ENCODE measurements at regions not wholly inside any gene's neighbourhood (a gene's known extent, or its start where the extent isn't known, plus 50 kb on each side); places are given as distances from the start of the nearest gene placed in this dataset.
"Not testable (repeated sequence)": the region's sequence is repeated elsewhere in the genome, so short reads cannot be mapped to it uniquely, and the experiment has no call there.

DNA sequence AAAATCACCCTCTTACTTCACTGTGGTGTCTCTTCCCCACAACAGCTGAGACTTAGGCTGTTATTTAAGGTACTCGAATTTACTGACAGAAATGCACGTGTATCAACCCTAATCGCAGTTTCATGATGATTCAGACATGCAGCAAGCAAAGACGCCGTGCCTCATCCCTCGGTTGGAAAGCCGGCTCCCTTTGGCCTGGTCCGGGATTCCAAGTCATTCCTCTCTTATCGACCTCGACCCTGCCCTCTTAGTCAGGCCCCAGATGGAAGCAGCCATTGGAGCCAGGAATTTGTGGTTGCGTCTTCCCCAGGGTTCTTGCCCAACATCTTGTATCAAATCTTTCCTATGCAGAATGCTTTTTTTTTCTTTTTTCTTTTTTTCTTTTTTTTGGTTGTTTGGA, 229.5 kb downstream of the GATA3 start:
- TF ChIP-seq, protein P1, sequence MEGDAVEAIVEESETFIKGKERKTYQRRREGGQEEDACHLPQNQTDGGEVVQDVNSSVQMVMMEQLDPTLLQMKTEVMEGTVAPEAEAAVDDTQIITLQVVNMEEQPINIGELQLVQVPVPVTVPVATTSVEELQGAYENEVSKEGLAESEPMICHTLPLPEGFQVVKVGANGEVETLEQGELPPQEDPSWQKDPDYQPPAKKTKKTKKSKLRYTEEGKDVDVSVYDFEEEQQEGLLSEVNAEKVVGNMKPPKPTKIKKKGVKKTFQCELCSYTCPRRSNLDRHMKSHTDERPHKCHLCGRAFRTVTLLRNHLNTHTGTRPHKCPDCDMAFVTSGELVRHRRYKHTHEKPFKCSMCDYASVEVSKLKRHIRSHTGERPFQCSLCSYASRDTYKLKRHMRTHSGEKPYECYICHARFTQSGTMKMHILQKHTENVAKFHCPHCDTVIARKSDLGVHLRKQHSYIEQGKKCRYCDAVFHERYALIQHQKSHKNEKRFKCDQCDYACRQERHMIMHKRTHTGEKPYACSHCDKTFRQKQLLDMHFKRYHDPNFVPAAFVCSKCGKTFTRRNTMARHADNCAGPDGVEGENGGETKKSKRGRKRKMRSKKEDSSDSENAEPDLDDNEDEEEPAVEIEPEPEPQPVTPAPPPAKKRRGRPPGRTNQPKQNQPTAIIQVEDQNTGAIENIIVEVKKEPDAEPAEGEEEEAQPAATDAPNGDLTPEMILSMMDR (IDR thresholded peaks at IDR 0.05; ENCODE audit: low read length, missing control alignments) = no peak
- H3K4me3 ChIP-seq (replicated peaks; ENCODE audit: low read depth, low read length) = no peak overlapping the region
- DNase-seq (ENCODE audit: low read depth) = peak; percentile 95

DNA sequence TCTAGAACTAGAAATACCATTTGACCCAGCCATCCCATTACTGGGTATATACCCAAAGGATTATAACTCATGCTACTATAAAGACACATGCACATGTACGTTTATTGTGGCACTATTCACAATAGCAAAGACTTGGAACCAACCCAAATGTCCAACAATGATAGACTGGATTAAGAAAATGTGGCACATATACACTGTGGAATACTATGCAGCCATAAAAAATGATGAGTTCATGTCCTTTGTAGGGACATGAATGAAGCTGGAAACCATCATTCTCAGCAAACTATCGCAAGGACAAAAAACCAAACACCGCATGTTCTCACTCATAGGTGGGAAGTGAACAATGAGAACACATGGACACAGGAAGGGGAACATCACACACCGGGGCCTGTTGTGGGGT, 231.5 kb downstream of the GATA3 start:
- DNase-seq (ENCODE audit: low read depth) = not testable (repeated sequence)

DNA sequence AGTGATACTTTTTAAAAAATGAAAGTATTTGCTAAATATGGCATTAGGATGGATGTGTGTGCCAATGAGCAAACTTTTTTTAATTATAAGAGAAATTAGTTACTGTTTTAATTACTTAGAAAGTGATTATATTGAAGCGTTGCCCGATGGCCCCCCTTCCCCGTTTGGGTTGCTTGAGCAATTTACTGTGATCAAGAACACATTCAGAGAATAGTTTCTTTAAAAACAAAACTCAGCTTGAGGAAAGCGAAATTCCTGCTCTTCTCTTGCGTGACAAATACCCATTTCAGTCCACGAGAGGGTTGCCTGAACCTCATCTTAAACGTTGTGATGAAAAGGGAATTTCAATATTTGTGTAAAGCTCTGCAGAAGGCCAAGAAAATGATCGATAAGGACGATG, 234.1 kb downstream of the GATA3 start:
- no peak for DNase-seq (ENCODE audit: low read depth)
- H3K4me3 ChIP-seq (replicated peaks; ENCODE audit: low read depth, low read length) = no peak overlapping the region
- TF ChIP-seq, protein P1 (IDR thresholded peaks at IDR 0.05; ENCODE audit: low read length, missing control alignments) = no peak

More for the DNA sequence above, 231.5 kb downstream of the GATA3 start:
- not testable (repeated sequence) for H3K4me3 ChIP-seq (replicated peaks; ENCODE audit: low read depth, low read length)

DNA sequence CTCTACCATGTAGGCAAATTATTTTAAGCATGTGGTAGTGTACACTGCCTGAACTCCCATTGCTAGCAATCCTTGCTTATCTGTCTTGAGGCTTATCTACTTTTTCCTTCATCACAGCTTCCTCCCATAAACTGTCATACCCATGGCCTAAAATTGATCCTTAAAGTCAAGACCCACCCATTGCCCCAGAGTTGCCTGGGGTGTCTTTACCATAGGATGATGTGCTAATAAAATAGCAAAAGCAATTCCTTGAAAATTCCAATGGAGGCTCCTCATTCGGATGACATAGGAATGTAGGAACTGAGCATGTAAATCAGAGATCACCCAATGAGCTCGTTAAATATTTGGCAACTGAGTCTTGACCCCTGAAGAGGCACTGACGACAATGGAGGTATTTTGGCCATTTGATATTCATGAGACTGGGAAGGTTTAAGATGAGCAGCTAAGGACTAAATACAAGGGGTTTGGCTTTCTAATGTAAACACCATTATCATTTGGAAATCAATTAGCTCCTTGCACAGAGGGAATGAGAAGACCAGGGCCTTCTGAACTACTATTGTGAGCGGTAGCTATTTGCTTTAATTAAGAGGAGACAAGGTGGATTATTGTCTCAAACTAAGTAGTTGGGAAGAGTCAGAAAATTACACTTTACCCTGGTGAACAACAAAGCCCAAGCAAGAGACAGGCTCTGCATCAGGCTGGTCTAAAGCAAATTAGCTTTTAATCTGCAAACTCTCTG, 234.9 kb downstream of the GATA3 start:
- TF ChIP-seq, protein P1 (IDR thresholded peaks at IDR 0.05; ENCODE audit: low read length, missing control alignments) = no peak
- H3K4me3 ChIP-seq (replicated peaks; ENCODE audit: low read depth, low read length) = no peak overlapping the region
- DNase-seq (ENCODE audit: low read depth) = no peak

DNA sequence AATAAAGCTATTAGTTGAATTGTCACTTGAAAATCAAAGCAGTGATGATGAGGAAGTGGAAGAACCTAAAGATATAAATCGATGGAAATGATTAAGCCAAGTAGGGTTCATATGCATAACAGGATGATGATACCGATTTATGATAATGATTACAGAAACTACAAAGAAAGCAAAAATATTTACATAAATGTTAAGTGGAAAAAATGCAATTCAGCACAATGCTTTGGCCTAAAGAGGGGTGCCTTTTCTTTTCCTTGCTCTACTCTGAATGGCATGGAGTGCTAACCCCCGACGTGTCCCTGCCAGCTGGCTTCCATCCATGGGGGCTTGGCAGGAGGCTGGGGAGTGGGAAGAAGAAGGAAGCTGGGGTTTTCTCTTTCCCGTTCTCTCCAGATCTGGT, 240.3 kb downstream of the GATA3 start:
- no peak for DNase-seq (ENCODE audit: low read depth)
- TF ChIP-seq, protein P1 (IDR thresholded peaks at IDR 0.05; ENCODE audit: low read length, missing control alignments) = no peak
- no peak overlapping the region for H3K4me3 ChIP-seq (replicated peaks; ENCODE audit: low read depth, low read length)

DNA sequence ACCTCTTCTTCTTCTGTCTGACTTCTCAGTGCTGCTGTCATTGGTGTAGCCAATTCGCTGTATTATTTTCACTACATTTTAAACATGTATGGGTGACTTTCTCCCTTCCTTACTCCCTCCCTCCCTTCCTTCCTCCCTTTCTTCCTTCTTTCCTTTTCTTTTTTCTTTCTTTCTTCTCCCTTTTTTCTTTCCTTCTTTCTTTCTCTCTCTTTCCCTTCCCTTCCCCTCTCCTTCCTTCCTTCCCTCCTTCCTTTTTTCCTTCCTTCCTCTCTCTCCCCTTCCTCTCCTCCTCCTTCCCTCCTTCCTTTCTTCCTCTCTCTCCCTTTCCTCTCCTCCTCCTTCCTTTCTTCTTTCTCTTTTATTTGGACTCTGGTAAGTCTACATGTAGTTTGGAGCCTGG, 240.8 kb downstream of the GATA3 start:
- TF ChIP-seq, protein P1 (IDR thresholded peaks at IDR 0.05; ENCODE audit: low read length, missing control alignments) = no peak
- H3K4me3 ChIP-seq (replicated peaks; ENCODE audit: low read depth, low read length) = no peak overlapping the region
- DNase-seq (ENCODE audit: low read depth) = no peak

DNA sequence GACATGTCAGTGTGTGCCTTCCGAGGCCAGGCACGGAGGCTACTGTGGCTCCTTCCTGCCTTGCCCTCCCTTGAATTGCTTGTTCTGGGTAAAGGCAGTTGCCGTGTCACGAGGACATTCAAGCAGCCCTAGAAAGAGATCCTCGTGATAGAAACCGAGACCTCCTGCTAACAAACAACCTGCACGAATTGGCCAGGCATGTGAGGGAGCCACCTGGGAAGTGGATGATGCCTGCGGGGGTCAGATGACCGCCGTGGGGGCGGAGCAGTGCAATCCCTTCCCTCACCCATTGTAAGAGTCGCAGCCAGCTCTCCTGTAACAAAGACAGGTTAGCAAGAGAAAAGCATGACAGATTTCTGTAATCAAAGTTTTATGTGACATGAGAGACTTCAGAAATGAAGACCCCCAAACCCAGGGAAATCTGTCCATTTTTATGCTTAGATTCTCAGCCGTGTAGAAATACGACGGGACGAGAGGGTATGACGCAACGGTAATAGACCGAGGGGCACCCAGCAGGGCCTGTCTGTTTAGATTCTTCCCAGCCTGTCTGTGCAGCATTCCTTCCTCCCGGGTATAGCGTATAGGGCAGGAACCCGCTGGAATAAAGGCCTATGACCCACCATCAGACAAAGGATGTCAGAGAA, 241.7 kb downstream of the GATA3 start:
- TF ChIP-seq, protein P1 (IDR thresholded peaks at IDR 0.05; ENCODE audit: low read length, missing control alignments) = no peak

More for the DNA sequence above, 241.7 kb downstream of the GATA3 start:
- H3K4me3 ChIP-seq (replicated peaks; ENCODE audit: low read depth, low read length) = no peak overlapping the region
- DNase-seq (ENCODE audit: low read depth) = no peak
